Stimulated activated CD4-positive, alpha-beta T cell treated with anti-CD3 and anti-CD28 coated beads, Interleukin-4, amount 100 ng/mL, for 4 hours (primary cell): ENCODE measurements at regions not wholly inside any gene's neighbourhood (a gene's known extent, or its start where the extent isn't known, plus 50 kb on each side); places are given as distances from the start of the nearest gene placed in this dataset.
A peak's percentile ranks its signal among the peaks of the same experiment; 100 is the strongest.

Source experiments
- DNase-seq, 2 experiments: peaks; one replicate each; pipeline ENCODE4 v3.0.0-alpha.2; 2020

GRCh38 chr18:75785834-75786233 lies 358.3 kb upstream of the SMIM21 start:
- no peak for DNase-seq

GRCh38 chr18:75785206-75785605 lies 357.7 kb upstream of the SMIM21 start:
- no peak for DNase-seq

- no peak for DNase-seq
Observed at GRCh38 chr18:75784390-75784789, 356.9 kb upstream of the SMIM21 start.

- DNase-seq = no peak
Observed at GRCh38 chr18:75783566-75784281, 356.2 kb upstream of the SMIM21 start.

DNA sequence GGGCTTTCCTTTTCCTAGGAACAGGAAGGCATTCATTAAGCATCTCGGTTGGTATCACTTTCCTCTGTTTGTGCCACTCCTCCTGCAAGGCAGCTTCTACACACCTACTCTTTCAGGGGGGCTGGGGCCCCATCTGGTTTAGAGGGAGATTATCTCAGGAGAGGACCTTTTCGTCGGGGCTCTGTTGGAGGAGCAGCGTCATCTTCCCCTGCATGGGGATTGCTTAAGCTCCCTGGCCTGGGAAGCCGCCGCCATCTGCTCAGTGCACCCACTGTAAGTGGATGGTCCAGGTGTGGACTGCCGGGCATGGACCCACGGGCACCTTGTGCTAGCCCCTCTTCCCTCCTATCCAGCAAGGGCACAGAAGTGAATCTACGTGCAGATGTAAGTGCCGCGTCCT lies 355.3 kb upstream of the SMIM21 start:
- no peak for DNase-seq

DNA sequence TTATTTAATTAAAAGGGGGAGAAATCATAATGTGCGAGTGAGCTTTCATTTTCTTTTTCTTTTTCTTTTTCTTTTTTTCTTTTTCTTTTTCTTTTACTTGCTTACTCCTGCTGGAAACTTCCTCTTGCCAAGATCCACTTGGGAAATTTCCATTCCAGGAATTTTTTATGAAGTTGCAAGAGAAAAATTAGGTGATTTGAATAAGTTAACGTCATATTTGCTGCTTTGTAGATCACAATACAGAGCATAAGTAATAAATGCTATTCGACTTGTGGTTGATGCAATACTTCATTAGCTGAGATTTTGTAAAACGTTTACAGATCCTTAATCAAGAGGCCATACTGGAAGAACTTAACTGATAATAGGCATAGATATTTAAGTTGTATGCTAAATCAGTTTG lies 354.7 kb upstream of the SMIM21 start:
- DNase-seq = no peak

GRCh38 chr18:75779910-75780309 lies 352.4 kb upstream of the SMIM21 start:
- no peak for DNase-seq

GRCh38 chr18:75779450-75779849 lies 351.9 kb upstream of the SMIM21 start:
- no peak for DNase-seq

DNA sequence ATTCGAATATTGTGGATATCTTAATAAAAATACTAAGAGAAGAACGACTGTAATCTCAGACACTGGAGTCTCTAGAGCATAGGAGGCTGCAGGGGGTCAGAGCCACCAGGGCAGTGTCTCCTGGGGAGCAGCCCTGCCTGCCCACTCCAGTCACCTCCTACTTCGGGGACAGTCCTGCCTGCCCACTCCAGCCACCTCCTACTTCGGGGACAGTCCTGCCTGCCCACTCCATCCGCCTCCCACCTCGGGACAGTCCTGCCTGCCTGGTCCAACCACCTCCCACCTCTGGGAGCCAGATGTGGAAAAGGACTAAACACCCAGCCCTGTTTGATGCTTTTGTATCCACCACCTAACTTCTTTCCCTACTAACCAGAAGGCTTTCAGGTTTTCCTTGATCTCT lies 350.1 kb upstream of the SMIM21 start:
- no peak for DNase-seq

DNA sequence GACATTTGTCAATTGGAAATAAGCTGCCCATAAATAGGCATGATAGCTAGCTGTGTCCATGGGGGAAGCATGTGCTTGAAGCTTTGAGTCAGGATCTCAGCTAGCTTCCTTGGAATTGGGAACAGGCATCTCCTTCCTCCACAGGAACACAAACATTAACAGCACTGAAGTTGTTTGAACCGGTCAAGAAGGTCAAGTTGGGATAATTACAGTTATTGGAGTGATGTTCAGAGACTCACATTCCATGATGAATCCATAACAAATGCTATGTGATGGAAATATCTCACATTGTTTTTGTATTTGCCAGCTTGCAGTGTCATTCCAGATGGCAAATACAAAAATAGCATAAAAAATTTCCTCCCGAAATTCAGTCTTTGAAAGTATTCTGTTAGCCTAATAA lies 347.6 kb upstream of the SMIM21 start:
- DNase-seq = no peak

- DNase-seq = no peak
Observed at GRCh38 chr18:75773618-75774017, 346.1 kb upstream of the SMIM21 start.

DNA sequence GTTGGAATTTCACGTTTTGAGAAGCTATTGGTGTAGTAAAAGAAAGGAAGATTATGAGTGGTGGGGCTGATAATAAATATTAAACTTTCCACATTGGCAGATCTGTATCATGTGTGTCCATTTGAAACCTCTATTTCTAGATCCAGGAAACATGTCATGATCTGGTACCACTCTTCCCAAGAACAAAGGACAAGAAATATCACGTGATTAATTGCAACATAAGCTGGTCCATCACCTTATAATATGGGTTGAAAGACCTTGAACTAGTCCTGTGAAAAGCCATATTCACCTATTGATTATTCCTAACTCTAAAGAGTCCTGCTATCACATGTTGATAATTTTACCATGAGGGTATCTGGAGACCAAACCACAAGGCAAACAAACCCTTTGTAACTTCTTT lies 335.3 kb upstream of the SMIM21 start:
- DNase-seq = no peak

- no peak for DNase-seq
Observed at GRCh38 chr18:75760208-75760607, 332.7 kb upstream of the SMIM21 start.

GRCh38 chr18:75757951-75758350 lies 330.4 kb upstream of the SMIM21 start:
- DNase-seq = no peak

- no peak for DNase-seq
Observed at GRCh38 chr18:75754433-75754832, 326.9 kb upstream of the SMIM21 start.

GRCh38 chr18:75753753-75754152 lies 326.2 kb upstream of the SMIM21 start:
- DNase-seq = no peak

DNA sequence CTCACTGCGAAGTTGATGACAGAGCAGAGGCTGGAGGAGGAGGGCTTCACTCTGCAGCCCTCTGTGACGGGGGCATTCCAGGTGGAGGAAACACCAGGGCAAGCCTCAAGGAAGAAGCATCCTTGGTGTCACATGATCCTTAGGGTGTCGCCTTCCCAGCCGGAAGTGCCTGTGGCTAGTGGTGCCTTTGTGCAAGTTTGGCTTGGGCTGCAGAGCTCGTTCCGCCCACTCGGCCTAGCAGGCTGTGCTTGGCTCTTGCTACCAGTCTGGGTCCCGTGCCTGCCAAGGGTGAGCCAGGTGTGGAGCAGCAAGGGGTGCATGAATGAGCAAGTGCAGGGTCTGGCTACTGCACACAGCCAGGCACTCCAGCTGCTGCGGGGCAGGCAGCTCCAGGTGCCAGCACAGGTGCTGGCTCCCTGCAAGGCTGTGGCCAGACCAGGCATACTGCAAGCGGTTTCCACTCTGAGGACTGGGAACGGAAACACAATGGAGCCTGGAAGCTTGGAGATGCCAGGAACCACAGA lies 325.3 kb upstream of the SMIM21 start:
- DNase-seq = no peak

GRCh38 chr18:75745147-75745546 lies 317.6 kb upstream of the SMIM21 start:
- DNase-seq = no peak

DNA sequence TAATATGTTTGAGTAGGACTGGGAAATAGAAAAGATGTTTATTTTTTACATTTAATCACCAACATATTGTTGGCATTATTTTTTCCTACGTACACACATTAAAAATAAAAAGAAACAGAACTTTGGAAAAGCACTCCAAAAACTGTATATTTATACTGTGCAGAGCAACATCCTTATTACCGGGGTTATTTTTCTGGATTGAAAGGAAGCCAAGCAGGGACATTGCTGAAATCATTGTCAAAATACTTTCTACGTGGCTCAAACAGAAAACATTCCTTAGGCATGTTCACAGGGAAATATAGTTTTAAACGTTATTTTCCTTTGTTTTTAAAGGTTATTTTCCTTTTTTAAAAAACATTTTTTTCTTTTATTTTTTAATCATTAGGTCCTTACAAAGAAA lies 315.0 kb upstream of the SMIM21 start:
- no peak for DNase-seq

DNA sequence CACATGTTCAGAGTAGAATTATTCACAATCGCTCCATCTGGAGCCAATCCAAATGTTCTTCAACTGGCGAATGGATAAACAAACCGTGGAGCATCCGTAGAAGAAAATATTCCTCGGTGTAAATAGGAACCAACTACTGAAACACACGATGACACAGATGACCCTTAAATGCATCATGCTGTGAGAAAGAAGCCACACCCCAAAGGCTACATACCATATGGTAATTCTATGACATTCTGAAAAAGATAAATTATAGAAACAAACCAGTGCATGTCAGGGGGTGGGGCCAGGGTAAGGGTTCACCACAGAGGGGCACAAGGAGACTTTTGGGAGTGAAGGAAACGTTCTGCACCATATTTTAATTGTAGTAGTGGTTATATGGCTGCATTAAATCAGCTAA lies 312.2 kb upstream of the SMIM21 start:
- DNase-seq = no peak

- no peak for DNase-seq
Observed at GRCh38 chr18:75735291-75735690, 307.8 kb upstream of the SMIM21 start.

DNA sequence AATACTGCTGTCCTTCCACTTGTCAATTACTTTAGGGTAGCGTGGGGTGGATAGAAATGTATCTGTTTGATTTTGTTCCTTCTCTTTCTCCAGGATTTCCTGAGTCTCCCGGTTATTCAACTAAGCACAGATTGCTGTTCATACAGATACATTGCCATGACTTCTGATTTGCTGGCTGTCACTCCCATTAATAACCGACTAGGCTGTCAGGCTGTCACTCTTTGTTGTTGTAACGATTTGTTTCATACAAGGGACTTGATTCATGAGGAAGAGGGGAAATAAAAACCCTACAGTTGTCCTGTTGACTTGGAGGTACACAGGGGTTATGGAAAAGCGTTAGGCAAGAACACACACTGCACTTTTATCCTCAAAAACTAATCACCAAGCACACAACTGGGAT lies 302.7 kb upstream of the SMIM21 start:
- DNase-seq = no peak

GRCh38 chr18:75728621-75729020 lies 301.1 kb upstream of the SMIM21 start:
- no peak for DNase-seq

- DNase-seq = peak in 1 of 2 experiments; percentile 16
Observed at GRCh38 chr18:75727456-75727855, 300.0 kb upstream of the SMIM21 start.
